ENCODE measurements at regions not wholly inside any gene's neighbourhood (a gene's known extent, or its start where the extent isn't known, plus 50 kb on each side); places are given as distances from the start of the nearest gene placed in this dataset.

- DNase-seq (ENCODE audit: low read depth, low spot score) = no peak
- CTCF ChIA-PET = no interaction called here
- H3K4me3 ChIP-seq (ENCODE audit: low read depth, low read length) = no peak overlapping the region
- POLR2A ChIA-PET = no interaction called here
- no peak for TF ChIP-seq CTCF (IDR thresholded peaks at IDR 0.05; ENCODE audit: insufficient read depth, low read length, missing control alignments)
These were observed 128.0 kb upstream of the ADAMTS9 start for GRCh38 chr3:64815789-64816188.

GRCh38 chr3:64815195-64815631, 127.4 kb upstream of the ADAMTS9 start:
- ChIA-PET CTCF (no interaction called here), POLR2A (no interaction called here)
- DNase-seq (ENCODE audit: low read depth, low spot score) = no peak
- no peak for TF ChIP-seq CTCF (IDR thresholded peaks at IDR 0.05; ENCODE audit: insufficient read depth, low read length, missing control alignments)
- H3K4me3 ChIP-seq (ENCODE audit: low read depth, low read length) = no peak overlapping the region

- DNase-seq (ENCODE audit: low read depth, low spot score) = no peak
- ChIA-PET CTCF (no interaction called here), POLR2A (no interaction called here)
- H3K4me3 ChIP-seq (ENCODE audit: low read depth, low read length) = no peak overlapping the region
- no peak for TF ChIP-seq CTCF (IDR thresholded peaks at IDR 0.05; ENCODE audit: insufficient read depth, low read length, missing control alignments)
These were observed 126.6 kb upstream of the ADAMTS9 start for GRCh38 chr3:64814351-64814750.

- ChIA-PET CTCF (no interaction called here), POLR2A (no interaction called here)
- no peak for TF ChIP-seq CTCF (IDR thresholded peaks at IDR 0.05; ENCODE audit: insufficient read depth, low read length, missing control alignments)
- DNase-seq (ENCODE audit: low read depth, low spot score) = no peak
- H3K4me3 ChIP-seq (ENCODE audit: low read depth, low read length) = no peak overlapping the region
These were observed 125.5 kb upstream of the ADAMTS9 start for GRCh38 chr3:64813326-64813725.

- H3K4me3 ChIP-seq (ENCODE audit: low read depth, low read length) = no peak overlapping the region
- ChIA-PET CTCF (no interaction called here), POLR2A (no interaction called here)
- no peak for TF ChIP-seq CTCF (IDR thresholded peaks at IDR 0.05; ENCODE audit: insufficient read depth, low read length, missing control alignments)
- DNase-seq (ENCODE audit: low read depth, low spot score) = no peak
These were observed 121.3 kb upstream of the ADAMTS9 start for GRCh38 chr3:64809086-64809485.

- CTCF ChIA-PET = no interaction called here
These were observed 120.3 kb upstream of the ADAMTS9 start for GRCh38 chr3:64808061-64808460.

More at GRCh38 chr3:64808061-64808460, 120.3 kb upstream of the ADAMTS9 start:
- no peak overlapping the region for H3K4me3 ChIP-seq (ENCODE audit: low read depth, low read length)
- no peak for DNase-seq (ENCODE audit: low read depth, low spot score)
- TF ChIP-seq CTCF (IDR thresholded peaks at IDR 0.05; ENCODE audit: insufficient read depth, low read length, missing control alignments) = no peak
- POLR2A ChIA-PET = no interaction called here

All from AG04449 (cell line).